Gastrocnemius medialis (tissue), 4 donors: ENCODE measurements at regions not wholly inside any gene's neighbourhood (a gene's known extent, or its start where the extent isn't known, plus 50 kb on each side); places are given as distances from the start of the nearest gene placed in this dataset.

Experiments used
- ATAC-seq, 2 donors: fragments of 150-250 bp; one replicate each; pipeline ENCODE4 v1.9.1; 2016
- DNase-seq, 2 donors: peaks; one replicate each; pipeline ENCODE4 v3.0.0-alpha.2; 2019
- H3K27ac ChIP-seq, 4 donors: fragments of 200-600 bp; sonication (generic); 1 replicate in 1 of 4; 2 replicates in 3 of 4; pipeline ENCODE4 v1.5.1; 2016 to 2018; ENCODE audit warnings: mild to moderate bottlenecking in 2 of 4, moderate library complexity in 1 of 4
- H3K27me3 ChIP-seq, 3 donors: fragments of 200-600 bp; sonication (generic) in 2 of 3; 1 replicate in 1 of 3; 2 replicates in 2 of 3; pipeline versions ENCODE4 v1.5.1 to v1.6.0; 2016 to 2019; ENCODE audit warnings: mild to moderate bottlenecking in 1 of 3, moderate library complexity in 1 of 3
- H3K36me3 ChIP-seq, 2 donors: fragments of 200-600 bp; sonication (generic) in 1 of 2; one replicate each; pipeline ENCODE4 v1.5.1; 2017 to 2018
- H3K4me1 ChIP-seq, 2 donors: fragments of 200-600 bp; sonication (generic) in 1 of 2; one replicate each; pipeline ENCODE4 v1.5.1; 2016 to 2017; ENCODE audit warnings: mild to moderate bottlenecking in 2 of 2
- H3K4me3 ChIP-seq, 4 donors: fragments of 200-600 bp; sonication (generic) in 3 of 4; 1 replicate in 1 of 4; 2 replicates in 3 of 4; pipeline ENCODE4 v1.5.1; 2016 to 2019; ENCODE audit warnings: mild to moderate bottlenecking in 2 of 4
- H3K9me3 ChIP-seq, 3 donors: fragments of 200-600 bp; sonication (generic) in 2 of 3; 1 replicate in 1 of 3; 2 replicates in 2 of 3; pipeline ENCODE4 v1.5.1; 2016 to 2019
- CTCF ChIP-seq, 5 experiments: fragments of 450-650 bp in 3 of 5; fragments of 200-600 bp in 2 of 5; sonication (generic) in 2 of 5; IDR thresholded peaks in 4 of 5; conservative IDR thresholded peaks in 1 of 5; 1 replicate in 4 of 5; 2 replicates in 1 of 5; pipeline ENCODE4 v1.5.1; 2016 to 2019; ENCODE audit warnings: antibody characterized with exemption in 5 of 5, mild to moderate bottlenecking in 3 of 5, moderate library complexity in 3 of 5
- POLR2A ChIP-seq, 2 donors: fragments of 450-650 bp; IDR thresholded peaks; one replicate each; pipeline ENCODE4 v1.6.1; 2017; ENCODE audit warnings: antibody characterized with exemption in 2 of 2, mild to moderate bottlenecking in 2 of 2, moderate library complexity in 2 of 2
- in situ Hi-C, 4 donors: fragments of 200-750 bp; cut with MboI; loops; one replicate each; pipeline versions ENCODE4 v1.15.0 to v1.8.0; 2017; ENCODE audit warnings: low sequenced_read_pairs in 4 of 4
- intact Hi-C: fragments of 100-400 bp; cut with DNase I; formaldehyde crosslinking; loops from one replicate; pipeline ENCODE4 v1.15.1; 2023; ENCODE audit warnings: low total_unique reads

GRCh38 chr4:38316045-38316444, 348.0 kb upstream of the KLF3 start:
- intact Hi-C loops, result loop anchor here (5.0 to 10.0 kb wide), 2 partner anchors 244 to 729 kb away; no protein-coding TSS in a partner anchor
- Histone ChIP-seq H3K27ac (no peak overlapping the region), H3K36me3 (no peaks in the 10 kb centered on the region), H3K27me3 (no peaks in the 10 kb centered on the region), H3K9me3 (no peaks in the 10 kb centered on the region), H3K4me1 (peaks cover 19 to 25% of the 10 kb centered on the region in 2 donors), H3K4me3 (no peak overlapping the region)
- ATAC-seq (no peak), DNase-seq (no peak)
- no peak for TF ChIP-seq POLR2A (IDR thresholded peaks at IDR 0.05)
- TF ChIP-seq CTCF (IDR thresholded peaks at IDR 0.05 in 4 of 5, conservative IDR thresholded peaks at IDR 0.05 in 1 of 5), result no peak
- in situ Hi-C loops, result loop anchor here (5.0 to 25.0 kb wide), 9 partner anchors 121 to 359 kb away; no protein-coding TSS in a partner anchor

- in situ Hi-C loops, result loop anchor here (5.0 to 25.0 kb wide), 9 partner anchors 122 to 358 kb away; no protein-coding TSS in a partner anchor
- no peak for ATAC-seq
- H3K9me3 ChIP-seq, result no peaks in the 10 kb centered on the region
- intact Hi-C loops, result loop anchor here (5.0 to 10.0 kb wide), 2 partner anchors 245 to 728 kb away; no protein-coding TSS in a partner anchor
- DNase-seq, result no peak
- H3K36me3 ChIP-seq, result no peaks in the 10 kb centered on the region
- H3K4me3 ChIP-seq, result no peak overlapping the region
- H3K27me3 ChIP-seq, result no peaks in the 10 kb centered on the region
- H3K27ac ChIP-seq, result no peak overlapping the region
- peaks cover 19 to 25% of the 10 kb centered on the region in 2 donors for H3K4me1 ChIP-seq
- no peak for TF ChIP-seq POLR2A (IDR thresholded peaks at IDR 0.05)
- TF ChIP-seq CTCF (IDR thresholded peaks at IDR 0.05 in 4 of 5, conservative IDR thresholded peaks at IDR 0.05 in 1 of 5), result no peak
These were observed 346.8 kb upstream of the KLF3 start for GRCh38 chr4:38317041-38317674.

- H3K4me1 ChIP-seq, result peaks cover 19% of the 10 kb centered on the region in 2 donors
- intact Hi-C loops (loop anchor here (1.0 to 10.0 kb wide), 6 partner anchors 138 to 726 kb away; partner anchors contain the start of gene KLF3), in situ Hi-C loops (loop anchor here (5.0 to 25.0 kb wide), 9 partner anchors 124 to 356 kb away; no protein-coding TSS in a partner anchor)
- no peaks in the 10 kb centered on the region for H3K36me3 ChIP-seq
- DNase-seq (peak; percentile 88), ATAC-seq (peak; percentile 87 to 88)
- TF ChIP-seq POLR2A (IDR thresholded peaks at IDR 0.05), result peak in 1 of 2 donors; percentile 25
- TF ChIP-seq CTCF (IDR thresholded peaks at IDR 0.05 in 4 of 5, conservative IDR thresholded peaks at IDR 0.05 in 1 of 5), result no peak
- no peaks in the 10 kb centered on the region for H3K9me3 ChIP-seq
- peak overlapping the region; percentile 77 to 81 (median 81) for H3K27ac ChIP-seq
- H3K27me3 ChIP-seq, result no peaks in the 10 kb centered on the region
- peak overlapping the region; percentile 44 to 50 (median 46) for H3K4me3 ChIP-seq
These were observed 345.1 kb upstream of the KLF3 start for GRCh38 chr4:38318737-38319455.

GRCh38 chr4:38319456-38320342, 344.3 kb upstream of the KLF3 start:
- TF ChIP-seq CTCF (IDR thresholded peaks at IDR 0.05 in 4 of 5, conservative IDR thresholded peaks at IDR 0.05 in 1 of 5), result peak; percentile 91 to 100 (median 93)
- no peak for TF ChIP-seq POLR2A (IDR thresholded peaks at IDR 0.05)
- H3K9me3 ChIP-seq, result no peaks in the 10 kb centered on the region
- peak; percentile 73 to 90 for ATAC-seq
- intact Hi-C loops (loop anchor here (1.0 to 10.0 kb wide), 6 partner anchors 138 to 725 kb away; partner anchors contain the start of gene KLF3), in situ Hi-C loops (loop anchor here (5.0 to 25.0 kb wide), 10 partner anchors 65 to 355 kb away; no protein-coding TSS in a partner anchor)
- H3K36me3 ChIP-seq, result no peaks in the 10 kb centered on the region
- H3K27me3 ChIP-seq, result no peaks in the 10 kb centered on the region
- H3K4me1 ChIP-seq, result peaks cover 14 to 19% of the 10 kb centered on the region in 2 donors
- H3K4me3 ChIP-seq, result peak overlapping the region; percentile 44 to 50 (median 46)
- H3K27ac ChIP-seq, result peak overlapping the region; percentile 77 to 81 (median 81)
- peak; percentile 80 to 91 for DNase-seq
